Skeletal muscle tissue (tissue), 3 donors: ENCODE measurements at regions not wholly inside any gene's neighbourhood (a gene's known extent, or its start where the extent isn't known, plus 50 kb on each side); places are given as distances from the start of the nearest gene placed in this dataset.
"Not testable (repeated sequence)": the region's sequence is repeated elsewhere in the genome, so short reads cannot be mapped to it uniquely, and the experiment has no call there.

ENCODE experiments used
- H3K27ac ChIP-seq: one replicate; pipeline ENCODE4 v1.7.0; 2013; ENCODE audit warnings: mild to moderate bottlenecking, low read depth, low read length, inconsistent platforms
- H3K27me3 ChIP-seq, 3 donors: one replicate each; pipeline ENCODE4 v1.7.0; 2013; ENCODE audit warnings: low read length in 3 of 3; ENCODE audit not compliant: control insufficient read depth in 3 of 3, insufficient read depth in 3 of 3
- H3K36me3 ChIP-seq, 3 donors: one replicate each; pipeline ENCODE4 v1.7.0; 2013; ENCODE audit warnings: low read length in 3 of 3; ENCODE audit not compliant: control insufficient read depth in 3 of 3, insufficient read depth in 3 of 3
- H3K4me1 ChIP-seq, 3 donors: one replicate each; pipeline ENCODE4 v1.7.0; 2013; ENCODE audit warnings: low read length in 3 of 3, mild to moderate bottlenecking in 3 of 3; ENCODE audit not compliant: control insufficient read depth in 3 of 3, insufficient read depth in 3 of 3
- H3K4me3 ChIP-seq, 3 donors: one replicate each; pipeline ENCODE4 v1.7.0; 2013; ENCODE audit warnings: low read length in 3 of 3
- H3K9ac ChIP-seq, 3 donors: one replicate each; pipeline ENCODE4 v1.7.0; 2013; ENCODE audit warnings: low read length in 3 of 3, mild to moderate bottlenecking in 3 of 3, moderate library complexity in 2 of 3, low read depth in 1 of 3
- H3K9me3 ChIP-seq, 3 donors: one replicate each; pipeline ENCODE4 v1.7.0; 2013; ENCODE audit warnings: low read length in 3 of 3; ENCODE audit not compliant: control insufficient read depth in 3 of 3
- donor health status: Osteomylitis.

GRCh38 chr2:111395350-111396128 lies 274.8 kb downstream of the BCL2L11 start:
- not testable (repeated sequence) for H3K9ac ChIP-seq, H3K9me3 ChIP-seq, H3K4me3 ChIP-seq, H3K27me3 ChIP-seq, H3K27ac ChIP-seq, H3K36me3 ChIP-seq, H3K4me1 ChIP-seq

- not testable (repeated sequence) for H3K9me3 ChIP-seq, H3K27ac ChIP-seq, H3K4me1 ChIP-seq, H3K36me3 ChIP-seq, H3K27me3 ChIP-seq, H3K9ac ChIP-seq, H3K4me3 ChIP-seq
Observed at GRCh38 chr2:111400598-111401253, 280.0 kb downstream of the BCL2L11 start.

- H3K4me1 ChIP-seq, H3K9ac ChIP-seq, H3K9me3 ChIP-seq, H3K36me3 ChIP-seq, H3K4me3 ChIP-seq, H3K27me3 ChIP-seq, H3K27ac ChIP-seq: not testable (repeated sequence)
Observed at GRCh38 chr2:111401270-111402140, 280.8 kb downstream of the BCL2L11 start.

- H3K36me3 ChIP-seq, H3K4me3 ChIP-seq, H3K27ac ChIP-seq, H3K27me3 ChIP-seq, H3K9me3 ChIP-seq, H3K9ac ChIP-seq, H3K4me1 ChIP-seq: not testable (repeated sequence)
Observed at GRCh38 chr2:111402450-111402849, 281.7 kb downstream of the BCL2L11 start.

GRCh38 chr2:111403287-111403686 lies 282.6 kb downstream of the BCL2L11 start:
- H3K9me3 ChIP-seq, H3K4me3 ChIP-seq, H3K9ac ChIP-seq, H3K4me1 ChIP-seq, H3K27ac ChIP-seq, H3K27me3 ChIP-seq, H3K36me3 ChIP-seq: not testable (repeated sequence)

- H3K4me3 ChIP-seq, H3K27ac ChIP-seq, H3K36me3 ChIP-seq, H3K27me3 ChIP-seq, H3K4me1 ChIP-seq, H3K9me3 ChIP-seq, H3K9ac ChIP-seq: not testable (repeated sequence)
Observed at GRCh38 chr2:111406616-111407015, 285.9 kb downstream of the BCL2L11 start.

- H3K9me3 ChIP-seq, H3K4me3 ChIP-seq, H3K27ac ChIP-seq, H3K4me1 ChIP-seq, H3K36me3 ChIP-seq, H3K27me3 ChIP-seq, H3K9ac ChIP-seq: not testable (repeated sequence)
Observed at GRCh38 chr2:111407632-111408194, 287.0 kb downstream of the BCL2L11 start.

GRCh38 chr2:111410868-111411406 lies 290.2 kb downstream of the BCL2L11 start:
- H3K4me1 ChIP-seq, H3K4me3 ChIP-seq, H3K36me3 ChIP-seq, H3K27ac ChIP-seq, H3K27me3 ChIP-seq, H3K9me3 ChIP-seq, H3K9ac ChIP-seq: not testable (repeated sequence)

- not testable (repeated sequence) for H3K9ac ChIP-seq, H3K27me3 ChIP-seq, H3K9me3 ChIP-seq, H3K4me3 ChIP-seq, H3K36me3 ChIP-seq, H3K4me1 ChIP-seq, H3K27ac ChIP-seq
Observed at GRCh38 chr2:111411867-111412681, 291.4 kb downstream of the BCL2L11 start.
